Adipose tissue (tissue), 3 donors: ENCODE measurements at regions not wholly inside any gene's neighbourhood (a gene's known extent, or its start where the extent isn't known, plus 50 kb on each side); places are given as distances from the start of the nearest gene placed in this dataset.

Experiments used
- H3K27ac ChIP-seq: one replicate; pipeline ENCODE4 v1.5.1; 2013; ENCODE audit warnings: low read depth, low read length
- whole genome bisulfite sequencing, 3 donors: extraction: QIAGEN DNeasy Blood & Tissue Kit; methylation state at CpG; one replicate each; pipeline ENCODE4 v1.1.7; 2013; 5-methylcytosine and 5-hydroxymethylcytosine counted together
- donor health status: healthy with polysubstance abuse.
- donor health status: Bipolar disorder and iron deficiency.
- donor health status: healthy.

- WGBS, 3 donors: 35 to 71% (median 64%) methylated on average over 2 of the region's 2 CpGs
- no peak overlapping the region for H3K27ac ChIP-seq
Measured at GRCh38 chr12:93199831-93200236, 177.9 kb upstream of the NUDT4 start.

GRCh38 chr12:93200291-93200917 is 177.3 kb upstream of the NUDT4 start:
- H3K27ac ChIP-seq: no peak overlapping the region
- WGBS, 3 donors: 68 to 81% (median 80%) methylated on average over 7 of the region's 7 CpGs

- H3K27ac ChIP-seq: no peak overlapping the region
- 92 to 98% (median 95%) methylated on average over 6 of the region's 6 CpGs for WGBS, 3 donors
Measured at GRCh38 chr12:93201990-93202389, 175.7 kb upstream of the NUDT4 start.

GRCh38 chr12:93202688-93203087 is 175.0 kb upstream of the NUDT4 start:
- 78 to 91% (median 86%) methylated on average over 2 of the region's 2 CpGs for WGBS, 3 donors
- no peak overlapping the region for H3K27ac ChIP-seq

- WGBS, 3 donors: 55 to 74% (median 68%) methylated on average over 2 of the region's 2 CpGs
- no peak overlapping the region for H3K27ac ChIP-seq
Measured at GRCh38 chr12:93203361-93203760, 174.4 kb upstream of the NUDT4 start.

- H3K27ac ChIP-seq: no peak overlapping the region
- WGBS, 3 donors: 86 to 97% (median 95%) methylated on average over 4 of the region's 4 CpGs
Measured at GRCh38 chr12:93204896-93205295, 172.8 kb upstream of the NUDT4 start.

DNA sequence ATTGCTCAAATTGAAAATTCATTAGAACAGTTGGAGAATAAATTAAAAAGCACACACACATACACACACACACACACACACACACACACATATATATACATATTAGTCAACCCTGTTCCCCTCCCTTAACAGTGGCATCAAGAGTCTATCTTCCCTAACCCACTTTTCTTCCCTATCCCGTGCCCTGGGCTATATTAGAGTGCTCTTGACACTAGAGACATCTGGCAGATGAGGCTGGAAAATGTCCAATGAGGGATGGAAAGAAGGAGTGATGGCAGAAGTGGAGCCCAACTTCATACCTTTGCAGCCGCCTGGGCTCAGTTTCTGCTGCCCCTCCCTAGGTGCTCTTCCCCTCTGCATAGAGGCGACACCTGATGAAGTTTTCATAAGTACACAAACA is 172.4 kb upstream of the NUDT4 start:
- H3K27ac ChIP-seq: no peak overlapping the region
- WGBS, 3 donors: 91 to 94% (median 91%) methylated on average over 3 of the region's 3 CpGs

DNA sequence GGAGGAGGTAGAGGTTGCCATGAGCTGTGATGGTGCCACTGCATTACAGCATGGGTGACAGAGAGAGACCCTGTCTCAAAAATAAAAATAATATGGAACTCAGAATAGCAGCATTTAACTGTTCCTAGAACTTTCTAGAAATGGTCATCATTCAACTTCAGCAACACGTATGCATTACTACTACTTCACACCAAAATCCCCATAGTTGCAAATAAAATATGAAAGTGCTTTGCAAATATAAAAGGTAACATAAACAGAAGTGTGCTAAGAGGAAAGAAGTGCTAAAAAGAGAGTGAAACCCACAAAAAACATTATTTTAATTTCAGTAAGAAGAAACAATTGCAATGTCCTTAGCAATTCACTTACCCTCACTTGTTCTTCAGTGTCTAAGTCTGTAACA is 169.7 kb upstream of the NUDT4 start:
- WGBS, 3 donors: 53 to 90% (median 86%) methylated on average over 1 of the region's 1 CpG

DNA sequence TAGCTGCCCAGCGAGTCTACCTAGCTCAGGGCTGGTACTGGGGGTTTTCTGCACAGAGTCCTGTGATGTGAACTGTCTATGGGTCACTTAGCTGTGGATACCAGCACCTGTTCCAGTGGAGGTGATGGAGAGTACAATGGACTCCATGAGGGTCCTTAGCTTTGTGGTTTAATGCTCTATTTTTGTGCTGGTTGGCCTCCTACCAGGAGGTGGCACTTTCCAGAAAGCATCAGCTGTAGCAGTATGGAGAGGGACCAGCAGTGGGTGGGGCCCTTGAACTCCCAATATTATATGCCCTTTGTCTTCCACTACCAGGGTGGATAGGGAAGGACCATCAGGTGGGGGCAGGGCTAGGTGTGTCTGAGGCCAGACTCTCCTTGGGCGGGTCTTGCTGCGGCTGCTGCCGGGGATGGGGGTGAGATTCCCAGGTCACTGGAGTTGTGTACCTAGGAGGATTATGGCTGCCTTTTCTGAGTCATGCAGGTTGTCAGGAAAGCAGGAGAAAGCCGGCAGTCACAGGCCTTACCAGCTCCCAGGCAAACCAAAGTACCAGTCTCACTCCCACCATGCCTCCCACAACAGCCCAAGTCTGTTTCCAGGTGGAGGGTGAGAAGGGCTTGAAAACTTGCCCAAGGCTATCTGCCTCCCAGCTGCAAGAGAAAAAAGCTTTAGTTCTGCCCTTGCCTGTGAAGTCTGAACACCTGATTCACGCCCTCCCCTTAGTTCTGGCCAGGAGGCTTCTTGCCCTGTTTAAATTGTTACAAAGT is 163.0 kb upstream of the NUDT4 start:
- WGBS, 3 donors: 79 to 85% (median 83%) methylated on average over 6 of the region's 6 CpGs

More for the DNA sequence above, 169.7 kb upstream of the NUDT4 start:
- H3K27ac ChIP-seq: no peak overlapping the region

GRCh38 chr12:93215290-93215678 is 162.4 kb upstream of the NUDT4 start:
- H3K27ac ChIP-seq: no peak overlapping the region
- 85 to 97% (median 92%) methylated on average over 1 of the region's 1 CpG for WGBS, 3 donors

More for the DNA sequence above, 163.0 kb upstream of the NUDT4 start:
- H3K27ac ChIP-seq: no peak overlapping the region

- H3K27ac ChIP-seq: no peak overlapping the region
- 69 to 79% (median 79%) methylated on average over 2 of the region's 2 CpGs for WGBS, 3 donors
Measured at GRCh38 chr12:93219947-93220346, 157.8 kb upstream of the NUDT4 start.

- no peak overlapping the region for H3K27ac ChIP-seq
Measured at GRCh38 chr12:93221841-93222240, 155.9 kb upstream of the NUDT4 start.

DNA sequence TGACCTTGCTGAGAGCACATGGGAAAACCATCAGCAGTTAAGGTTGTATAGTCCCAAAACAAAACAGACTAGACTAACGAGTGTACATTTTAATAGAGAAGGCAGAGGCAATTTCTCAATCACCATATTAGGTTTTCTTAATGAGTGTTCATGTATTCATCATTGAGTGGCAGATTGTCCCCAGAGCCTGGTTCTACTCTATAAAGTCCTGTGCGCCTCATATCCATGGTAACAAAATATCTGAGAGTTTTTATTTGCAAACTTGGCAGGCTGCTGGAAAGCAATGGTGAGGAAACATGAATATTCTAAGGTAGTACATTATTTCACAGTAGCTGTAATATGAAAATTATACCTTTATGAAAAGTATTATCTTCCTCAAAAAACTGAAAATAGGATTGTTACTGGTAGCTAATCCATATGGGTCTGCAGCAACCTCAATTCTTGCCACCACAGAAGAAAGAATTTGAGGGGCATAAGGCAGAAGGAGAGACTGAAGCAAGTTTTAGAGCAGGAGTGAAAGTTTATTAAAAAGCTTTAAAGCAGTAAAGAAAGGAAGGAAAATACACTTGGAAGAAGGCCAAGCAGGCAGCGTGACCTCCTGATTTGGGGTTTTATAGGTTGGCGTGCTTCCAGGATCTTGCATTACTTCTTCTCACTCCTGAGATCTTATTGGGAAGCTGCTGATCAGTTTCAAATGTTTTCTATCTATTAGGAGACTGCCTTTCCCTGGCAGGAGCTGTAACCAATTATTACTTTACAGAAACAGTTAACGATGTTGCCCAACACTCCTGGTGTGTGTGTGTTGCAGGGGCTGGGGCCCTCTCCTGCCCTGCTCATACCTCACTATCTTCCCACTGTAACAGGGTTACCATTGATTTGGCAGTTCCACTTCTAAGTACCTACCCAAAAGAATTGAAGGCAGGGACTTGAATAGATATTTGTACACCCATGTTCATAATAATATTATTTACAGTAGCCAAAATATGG is 154.0 kb upstream of the NUDT4 start:
- 32 to 46% (median 45%) methylated on average over 5 of the region's 5 CpGs for WGBS, 3 donors
- H3K27ac ChIP-seq: no peak overlapping the region

DNA sequence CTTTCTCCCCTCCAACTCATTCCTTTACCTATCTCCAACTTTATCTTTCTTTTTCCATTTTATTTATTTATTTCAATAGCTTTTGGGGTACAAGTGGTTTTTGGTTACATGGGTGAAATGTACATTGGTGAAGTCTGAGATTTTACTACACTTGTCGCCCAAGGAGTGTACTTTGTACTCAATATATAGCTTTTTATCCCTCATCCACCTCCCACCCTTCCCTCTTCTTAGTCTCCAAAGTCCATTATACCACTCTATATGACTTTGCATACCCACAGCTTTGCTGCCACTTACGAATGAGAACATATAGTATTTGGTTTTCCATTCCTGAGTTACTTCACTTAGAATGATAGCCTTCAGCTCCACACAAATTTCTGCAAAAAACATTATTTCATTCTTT is 152.6 kb upstream of the NUDT4 start:
- 88 to 98% (median 94%) methylated on average over 2 of the region's 2 CpGs for WGBS, 3 donors
- no peak overlapping the region for H3K27ac ChIP-seq

GRCh38 chr12:93226361-93226760 is 151.4 kb upstream of the NUDT4 start:
- no peak overlapping the region for H3K27ac ChIP-seq

GRCh38 chr12:93229494-93230325 is 148.0 kb upstream of the NUDT4 start:
- no peak overlapping the region for H3K27ac ChIP-seq
- WGBS, 3 donors: 70 to 81% (median 72%) methylated on average over 6 of the region's 6 CpGs

DNA sequence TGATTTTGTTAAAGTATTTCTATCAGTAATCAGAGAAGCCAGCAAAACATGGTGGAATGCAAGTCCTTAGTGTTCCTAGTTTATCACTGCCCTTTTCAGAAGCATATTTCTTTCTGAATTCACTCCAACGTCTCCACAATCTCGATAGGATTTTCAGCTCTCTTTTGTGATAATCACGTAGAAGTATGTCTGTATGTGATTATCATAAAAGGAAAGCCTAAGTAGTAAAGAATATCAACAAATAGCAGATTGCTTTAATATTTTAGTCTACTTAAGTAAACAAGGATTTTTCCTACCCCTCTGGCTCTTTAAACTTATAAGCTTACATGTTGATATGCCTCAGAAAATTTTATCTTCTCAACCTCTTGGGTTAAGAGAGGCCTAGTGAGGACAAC is 147.4 kb upstream of the NUDT4 start:
- no peak overlapping the region for H3K27ac ChIP-seq
- WGBS, 3 donors: 38 to 68% (median 56%) methylated on average over 3 of the region's 3 CpGs

DNA sequence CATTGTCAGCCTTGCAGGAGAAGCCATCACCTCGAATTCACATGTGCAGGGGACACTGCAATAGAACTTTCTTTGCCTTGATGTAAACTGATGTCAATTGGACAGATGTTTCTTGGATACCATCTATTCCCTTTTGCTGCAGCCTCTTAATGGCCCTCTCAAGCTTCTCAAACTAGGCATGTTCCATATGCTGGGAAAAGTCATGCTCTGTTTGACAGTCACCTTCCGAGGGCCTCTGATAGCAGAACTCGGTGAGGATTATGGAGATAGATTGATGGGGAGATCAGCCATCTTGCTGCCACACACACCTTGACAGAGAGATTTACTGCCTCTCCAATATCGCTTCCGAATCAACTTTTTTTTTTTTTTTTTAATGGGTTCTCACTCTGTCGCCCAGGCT is 145.8 kb upstream of the NUDT4 start:
- H3K27ac ChIP-seq: no peak overlapping the region
- 85 to 92% (median 86%) methylated on average over 6 of the region's 6 CpGs for WGBS, 3 donors
